ENCODE measurements at regions not wholly inside any gene's neighbourhood (a gene's known extent, or its start where the extent isn't known, plus 50 kb on each side); places are given as distances from the start of the nearest gene placed in this dataset.

- Histone ChIP-seq H3K18ac (ENCODE audit: extremely low read depth, low read length) (no peak overlapping the region), H2BK20ac (ENCODE audit: low read length) (no peak overlapping the region), H3K79me1 (ENCODE audit: low read depth, low read length) (no peaks in the 10 kb centered on the region), H3K9ac (replicated peaks in 1 of 4; ENCODE audit: extremely low read depth in 1 of 4, low read depth in 3 of 4, low read length in 3 of 4) (no peak overlapping the region), H3K23me2 (ENCODE audit: low read depth, low read length) (no peaks in the 10 kb centered on the region), H2AFZ (ENCODE audit: low read length) (no peak overlapping the region), H3K36me3 (ENCODE audit: control insufficient read depth in 2 of 4, insufficient read depth in 4 of 4, low read length in 3 of 4) (no peaks in the 10 kb centered on the region), H2BK15ac (ENCODE audit: low read length) (no peak overlapping the region), H3K4me3 (ENCODE audit: extremely low read depth in 1 of 4, insufficient read depth in 2 of 4, low read depth in 3 of 4, low read length in 4 of 4) (no peak overlapping the region), H4K20me1 (replicated peaks in 1 of 2; ENCODE audit: control insufficient read depth in 1 of 2, insufficient read depth in 2 of 2, low read length in 2 of 2) (no peaks in the 10 kb centered on the region), H3K4me2 (ENCODE audit: insufficient read depth in 1 of 2, low read depth in 2 of 2, low read length in 2 of 2) (no peak overlapping the region), H3K79me2 (ENCODE audit: control insufficient read depth in 1 of 2, insufficient read depth in 2 of 2, low read length in 2 of 2) (no peaks in the 10 kb centered on the region), H4K8ac (ENCODE audit: extremely low read depth, insufficient read depth, low read length) (no peak overlapping the region), H2BK12ac (ENCODE audit: low read depth, low read length) (no peak overlapping the region), H2BK5ac (ENCODE audit: low read depth, low read length) (no peak overlapping the region), H3K27ac (ENCODE audit: low read depth, low read length) (no peak overlapping the region), H3K56ac (replicated peaks; ENCODE audit: insufficient read length, low read depth, low read length) (no peak overlapping the region), H4K91ac (replicated peaks; ENCODE audit: insufficient read length, low read length) (no peak overlapping the region), H3K4me1 (replicated peaks in 1 of 4; ENCODE audit: control insufficient read depth in 3 of 4, insufficient read depth in 4 of 4, low read length in 3 of 4) (no peaks in the 10 kb centered on the region), H3K14ac (ENCODE audit: insufficient read length) (no peak overlapping the region), H2AK5ac (ENCODE audit: low read depth, low read length) (no peak overlapping the region), H3K23ac (ENCODE audit: insufficient read length) (no peak overlapping the region), H3K4ac (replicated peaks; ENCODE audit: insufficient read length, low read depth, low read length) (no peak overlapping the region), H3K27me3 (replicated peaks in 1 of 4; ENCODE audit: control insufficient read depth in 3 of 4, extremely low read depth in 1 of 4, insufficient read depth in 3 of 4, low read length in 3 of 4) (no peaks in the 10 kb centered on the region), H2BK120ac (replicated peaks; ENCODE audit: low read depth, low read length) (no peak overlapping the region), H3K9me3 (ENCODE audit: insufficient read depth in 2 of 2, low read depth in 1 of 2, low read length in 1 of 2) (no peaks in the 10 kb centered on the region), H4K5ac (ENCODE audit: insufficient read length, low read depth, low read length) (no peak overlapping the region)
- ChIA-PET POLR2A (ENCODE audit: partially characterized antibody) (no interaction called here), CTCF (ENCODE audit: partially characterized antibody) (no interaction called here)
- WGBS, 2 experiments (ENCODE audit: extremely low coverage in 1 of 2, insufficient coverage in 1 of 2, insufficient read length in 1 of 2, insufficient replicate concordance in 2 of 2, low coverage in 1 of 2, low lambda C conversion rate in 2 of 2, missing lambda C conversion rate in 1 of 2): 88% methylated on average over 4 of the region's 4 CpGs; no CpG with 5 or more reads in 1 of the 2 experiments
- FAIRE-seq: no peak
- DNase-seq (ENCODE audit: low read depth in 1 of 2, low spot score in 2 of 2): no peak
- TF ChIP-seq ZNF274 (IDR thresholded peaks at IDR 0.05; ENCODE audit: borderline replicate concordance, extremely low read depth, low read length): no peak
- no peak for TF ChIP-seq POLR2A (IDR thresholded peaks at IDR 0.05; ENCODE audit: control extremely low read depth in 1 of 2, low read depth in 2 of 2, low read length in 2 of 2)
- no peak for TF ChIP-seq TBP (IDR thresholded peaks at IDR 0.05; ENCODE audit: low read depth, low read length)
- TF ChIP-seq BCL11A (IDR thresholded peaks at IDR 0.05; ENCODE audit: low read depth in 2 of 2, low read length in 2 of 2): no peak
- TF ChIP-seq YY1 (IDR thresholded peaks at IDR 0.05; ENCODE audit: low read depth, low read length): no peak
- TF ChIP-seq MAX (IDR thresholded peaks at IDR 0.05): no peak
- no peak for TF ChIP-seq KDM1A (IDR thresholded peaks at IDR 0.05; ENCODE audit: borderline replicate concordance, low read length)
- no peak for TF ChIP-seq BRCA1 (IDR thresholded peaks at IDR 0.05; ENCODE audit: low read depth, low read length)
- no peak for TF ChIP-seq NRF1 (IDR thresholded peaks at IDR 0.05; ENCODE audit: low read depth, low read length)
- no peak for TF ChIP-seq ASH2L (IDR thresholded peaks at IDR 0.05; ENCODE audit: low read length)
- no peak for TF ChIP-seq ATF3 (IDR thresholded peaks at IDR 0.05; ENCODE audit: insufficient read depth, low read depth, low read length)
- no peak for TF ChIP-seq CTCF (IDR thresholded peaks at IDR 0.05; ENCODE audit: control extremely low read depth in 1 of 3, insufficient read depth in 1 of 3, low read depth in 1 of 3, low read length in 3 of 3)
- TF ChIP-seq FOSL1 (IDR thresholded peaks at IDR 0.05; ENCODE audit: insufficient read depth, low read depth, low read length): no peak
Observed at GRCh38 chr15:94780166-94780565, 548.8 kb downstream of the MCTP2 start.

All from H1 (cell line).